AG10803 (cell line): ENCODE measurements at regions not wholly inside any gene's neighbourhood (a gene's known extent, or its start where the extent isn't known, plus 50 kb on each side); places are given as distances from the start of the nearest gene placed in this dataset.

Experiments used
- DNase-seq: peaks from one replicate; pipeline ENCODE4 v3.0.0; 2010; ENCODE audit warnings: low read depth
- H3K4me3 ChIP-seq: 2 replicates; pipeline ENCODE4 v1.5.1; 2011; ENCODE audit warnings: mild to moderate bottlenecking, low read length, control low read depth
- TF ChIP-seq, protein P1 (sequence below): conservative IDR thresholded peaks from 2 replicates; pipeline ENCODE4 v1.5.1; 2011; ENCODE audit warnings: mild to moderate bottlenecking, low read length, control low read depth, inconsistent platforms

DNA sequence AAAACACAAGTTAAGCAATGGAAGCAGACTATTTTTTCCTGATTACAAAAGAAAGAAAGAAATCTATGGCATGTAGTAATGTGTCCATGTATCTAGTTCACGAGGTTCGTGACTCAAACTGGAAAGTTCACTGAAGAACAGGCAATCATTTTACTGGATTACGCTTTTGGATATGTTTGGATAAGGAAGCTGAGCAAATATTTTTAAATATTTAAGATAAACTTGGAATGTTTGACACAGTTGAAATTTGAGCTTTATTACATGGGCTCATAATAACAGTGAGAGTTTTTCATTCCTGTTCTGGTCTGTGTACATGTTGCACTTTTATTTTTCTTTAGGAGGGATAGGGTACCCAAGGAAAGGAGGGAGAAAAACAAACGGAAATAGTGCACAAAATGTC lies 244.2 kb upstream of the GK2 start:
- TF ChIP-seq, protein P1, sequence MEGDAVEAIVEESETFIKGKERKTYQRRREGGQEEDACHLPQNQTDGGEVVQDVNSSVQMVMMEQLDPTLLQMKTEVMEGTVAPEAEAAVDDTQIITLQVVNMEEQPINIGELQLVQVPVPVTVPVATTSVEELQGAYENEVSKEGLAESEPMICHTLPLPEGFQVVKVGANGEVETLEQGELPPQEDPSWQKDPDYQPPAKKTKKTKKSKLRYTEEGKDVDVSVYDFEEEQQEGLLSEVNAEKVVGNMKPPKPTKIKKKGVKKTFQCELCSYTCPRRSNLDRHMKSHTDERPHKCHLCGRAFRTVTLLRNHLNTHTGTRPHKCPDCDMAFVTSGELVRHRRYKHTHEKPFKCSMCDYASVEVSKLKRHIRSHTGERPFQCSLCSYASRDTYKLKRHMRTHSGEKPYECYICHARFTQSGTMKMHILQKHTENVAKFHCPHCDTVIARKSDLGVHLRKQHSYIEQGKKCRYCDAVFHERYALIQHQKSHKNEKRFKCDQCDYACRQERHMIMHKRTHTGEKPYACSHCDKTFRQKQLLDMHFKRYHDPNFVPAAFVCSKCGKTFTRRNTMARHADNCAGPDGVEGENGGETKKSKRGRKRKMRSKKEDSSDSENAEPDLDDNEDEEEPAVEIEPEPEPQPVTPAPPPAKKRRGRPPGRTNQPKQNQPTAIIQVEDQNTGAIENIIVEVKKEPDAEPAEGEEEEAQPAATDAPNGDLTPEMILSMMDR, result no peak
- DNase-seq, result peak; percentile 25
- H3K4me3 ChIP-seq, result no peak overlapping the region

DNA sequence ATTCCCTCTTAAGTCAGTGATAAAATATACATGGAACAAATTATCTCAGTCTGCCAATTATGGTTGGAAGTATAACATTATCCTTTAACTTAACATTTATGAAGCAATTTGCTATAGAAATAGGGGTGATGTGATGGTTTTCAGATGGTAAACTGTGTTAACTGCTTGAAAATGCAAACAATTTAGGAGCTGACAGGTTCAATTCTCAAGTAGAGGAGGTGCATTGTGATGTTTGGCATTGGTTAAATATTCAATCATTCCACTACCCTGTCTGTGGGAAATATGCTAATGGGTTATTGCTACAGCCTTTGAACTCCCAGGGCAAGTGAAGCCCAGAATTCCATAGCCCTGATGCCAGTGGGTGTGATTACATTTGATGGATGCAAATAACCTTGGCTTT lies 243.4 kb upstream of the GK2 start:
- peak; percentile 16 for DNase-seq
- no peak overlapping the region for H3K4me3 ChIP-seq
- TF ChIP-seq, protein P1, result no peak

DNA sequence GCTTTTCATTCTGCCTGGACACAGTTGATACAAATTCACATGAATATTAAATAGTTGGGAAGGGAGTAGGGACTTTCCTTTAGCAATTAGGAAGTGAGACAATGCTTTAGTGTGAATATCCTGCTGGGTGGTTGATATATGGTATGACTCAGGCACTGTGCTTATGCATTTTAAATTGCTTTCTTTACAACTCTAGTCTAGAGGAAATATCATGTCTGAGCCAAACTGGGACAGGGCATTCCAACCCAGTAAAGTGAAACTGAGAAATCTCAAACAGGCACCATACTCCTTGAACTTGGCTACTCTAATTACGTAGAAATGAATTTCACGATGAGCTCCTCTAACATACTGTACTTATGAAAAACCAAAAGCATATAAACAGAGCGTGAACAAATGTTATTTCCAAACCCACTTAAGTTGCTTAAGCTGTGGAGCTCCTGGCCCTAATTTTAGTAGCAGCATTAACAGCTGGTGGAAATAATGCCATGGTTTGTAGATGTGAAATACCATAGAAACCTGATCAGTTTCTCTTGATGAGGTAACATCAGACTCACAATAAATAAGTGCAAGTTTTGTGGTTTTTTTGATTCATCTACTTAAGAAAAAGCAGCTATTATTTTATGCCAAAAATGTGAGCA lies 242.9 kb upstream of the GK2 start:
- peak; percentile 49 for DNase-seq
- TF ChIP-seq, protein P1, result no peak
- no peak overlapping the region for H3K4me3 ChIP-seq

DNA sequence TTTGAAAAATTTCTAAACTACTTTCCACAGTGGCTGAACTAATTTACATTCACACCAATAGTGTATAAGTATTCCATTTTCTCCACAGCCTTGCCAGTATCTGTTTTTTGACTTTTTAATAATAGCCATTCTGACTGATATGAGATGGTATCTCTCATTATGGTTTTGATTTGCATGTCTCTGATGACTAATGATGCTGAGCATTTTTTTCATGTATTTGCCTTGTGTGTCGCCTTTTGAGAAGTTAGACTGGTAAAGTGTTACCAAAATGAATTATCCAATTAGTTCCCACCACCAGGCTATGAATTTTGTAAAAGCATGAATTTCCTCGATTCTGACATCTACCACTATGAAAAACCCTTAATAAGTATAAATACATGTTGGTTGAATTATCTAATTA lies 242.2 kb upstream of the GK2 start:
- TF ChIP-seq, protein P1, result no peak
- DNase-seq, result no peak
- H3K4me3 ChIP-seq, result no peak overlapping the region

DNA sequence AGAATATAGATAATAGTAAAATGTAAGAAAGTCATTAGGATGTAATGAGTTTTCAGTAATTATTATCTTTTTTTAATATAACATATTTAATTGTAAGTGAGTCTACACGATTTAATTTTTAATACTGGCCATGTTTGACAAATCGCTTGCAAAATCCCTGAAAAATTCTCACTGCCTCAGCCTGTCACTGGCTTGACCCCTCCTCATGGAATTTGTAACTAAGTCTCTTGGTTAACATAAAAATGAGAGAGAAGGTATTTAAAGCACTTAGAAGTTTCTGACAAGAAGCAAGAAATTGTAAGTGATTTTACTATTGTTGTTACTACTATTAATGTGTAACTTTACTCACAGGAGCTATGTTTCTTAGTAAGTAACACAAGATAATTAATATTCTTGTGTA lies 237.9 kb upstream of the GK2 start:
- TF ChIP-seq, protein P1, result no peak
- DNase-seq, result no peak
- no peak overlapping the region for H3K4me3 ChIP-seq

DNA sequence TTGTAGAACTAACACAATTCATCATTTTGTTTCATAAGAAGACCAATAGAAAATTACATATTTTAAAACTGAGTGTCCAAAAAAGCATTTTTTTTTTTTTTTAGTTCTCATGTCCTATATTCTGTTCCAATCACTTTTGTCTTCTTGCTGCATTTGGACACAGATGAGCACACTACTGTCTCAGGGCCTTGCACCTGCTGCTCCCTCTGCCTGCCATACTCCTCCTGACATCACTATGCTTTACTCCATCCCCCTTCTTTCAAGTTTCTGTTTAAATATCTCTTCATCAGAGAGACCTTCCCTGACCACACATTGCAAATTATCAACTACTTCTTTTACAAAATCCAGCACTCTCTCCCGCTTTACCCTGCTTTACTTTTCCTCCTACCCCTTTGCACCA lies 230.7 kb upstream of the GK2 start:
- DNase-seq, result no peak
- TF ChIP-seq, protein P1, result no peak

DNA sequence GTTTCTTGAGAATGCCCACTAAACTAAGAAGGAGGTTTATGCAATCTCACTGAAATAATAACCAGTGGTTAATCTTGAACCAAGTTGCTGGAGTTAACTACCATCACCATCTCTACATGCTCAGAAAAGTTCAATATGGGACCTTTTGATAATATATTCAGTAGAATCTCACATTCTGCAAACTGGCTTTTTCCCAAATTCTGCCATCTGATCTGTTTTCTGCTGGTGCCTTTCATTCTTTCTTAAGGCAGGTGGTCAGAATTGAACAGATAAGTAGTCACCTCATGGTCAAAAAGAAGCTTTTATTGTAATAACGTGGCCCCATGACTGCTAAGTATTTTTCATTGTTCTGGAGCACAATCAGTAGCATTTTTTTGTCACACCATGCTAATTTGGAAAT lies 229.0 kb upstream of the GK2 start:
- DNase-seq, result no peak
- H3K4me3 ChIP-seq, result no peak overlapping the region
- TF ChIP-seq, protein P1, result no peak

More for the DNA sequence above, 230.7 kb upstream of the GK2 start:
- no peak overlapping the region for H3K4me3 ChIP-seq
